ENCODE measurements at regions not wholly inside any gene's neighbourhood (a gene's known extent, or its start where the extent isn't known, plus 50 kb on each side); places are given as distances from the start of the nearest gene placed in this dataset.

DNA sequence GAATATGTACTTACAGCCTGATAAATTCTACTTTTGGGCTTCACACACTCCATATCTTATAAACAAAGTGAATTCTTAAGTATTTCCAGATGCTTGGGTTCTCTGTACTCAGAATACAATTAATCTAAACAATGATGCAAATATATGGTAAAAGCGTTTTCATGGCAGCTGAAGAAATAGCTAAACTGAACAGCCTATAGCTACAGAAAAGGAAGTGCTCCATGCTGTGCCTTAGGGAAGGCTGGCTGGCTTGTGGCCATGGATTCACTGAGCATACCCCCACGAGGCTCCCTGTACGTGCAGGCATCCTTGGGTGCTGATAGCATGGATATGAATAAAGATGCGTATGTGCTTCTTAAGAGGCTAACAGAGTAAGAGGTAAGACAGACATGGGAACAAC lies 264.0 kb downstream of the KLF13 start:
- TF ChIP-seq POLR2A (IDR thresholded peaks at IDR 0.05) (no peak), EP300 (IDR thresholded peaks at IDR 0.05) (no peak), CTCF (IDR thresholded peaks at IDR 0.05) (no peak)
- no peaks in the 10 kb centered on the region for H3K36me3 ChIP-seq
- no peaks in the 10 kb centered on the region for H3K4me1 ChIP-seq
- no peak overlapping the region for H3K4me3 ChIP-seq
- no peaks in the 10 kb centered on the region for H3K9me3 ChIP-seq
- no peak overlapping the region for H3K27ac ChIP-seq
- DNase-seq (ENCODE audit: low spot score in 2 of 2), result no peak
- WGBS, 2 donors, result 50 to 55% methylated on average over 4 of the region's 4 CpGs
- H3K27me3 ChIP-seq, result no peaks in the 10 kb centered on the region

DNA sequence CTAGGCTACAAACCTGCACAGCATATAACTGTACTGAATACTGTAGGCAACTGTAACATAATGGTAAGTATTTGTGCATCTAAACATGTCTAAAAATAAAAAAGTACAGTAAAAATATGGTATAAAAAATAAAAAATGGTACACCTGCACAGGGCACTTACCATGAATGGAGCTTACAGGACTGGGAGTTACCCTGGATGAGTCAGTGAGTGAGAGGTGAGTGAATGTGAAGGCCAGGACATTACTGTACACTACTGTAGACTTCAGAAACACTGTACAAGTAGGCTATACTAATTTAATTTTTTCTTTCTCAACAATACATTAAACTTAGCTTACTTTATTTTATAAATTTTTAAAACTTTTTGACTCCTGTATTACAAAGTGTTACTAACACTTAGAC lies 265.3 kb downstream of the KLF13 start:
- TF ChIP-seq CTCF (IDR thresholded peaks at IDR 0.05) (no peak), EP300 (IDR thresholded peaks at IDR 0.05) (no peak), POLR2A (IDR thresholded peaks at IDR 0.05) (no peak)
- no peak for DNase-seq (ENCODE audit: low spot score in 2 of 2)
- H3K27me3 ChIP-seq, result no peaks in the 10 kb centered on the region
- no peak overlapping the region for H3K27ac ChIP-seq
- H3K4me1 ChIP-seq, result no peaks in the 10 kb centered on the region
- no peak overlapping the region for H3K4me3 ChIP-seq
- H3K36me3 ChIP-seq, result no peaks in the 10 kb centered on the region
- no peaks in the 10 kb centered on the region for H3K9me3 ChIP-seq

DNA sequence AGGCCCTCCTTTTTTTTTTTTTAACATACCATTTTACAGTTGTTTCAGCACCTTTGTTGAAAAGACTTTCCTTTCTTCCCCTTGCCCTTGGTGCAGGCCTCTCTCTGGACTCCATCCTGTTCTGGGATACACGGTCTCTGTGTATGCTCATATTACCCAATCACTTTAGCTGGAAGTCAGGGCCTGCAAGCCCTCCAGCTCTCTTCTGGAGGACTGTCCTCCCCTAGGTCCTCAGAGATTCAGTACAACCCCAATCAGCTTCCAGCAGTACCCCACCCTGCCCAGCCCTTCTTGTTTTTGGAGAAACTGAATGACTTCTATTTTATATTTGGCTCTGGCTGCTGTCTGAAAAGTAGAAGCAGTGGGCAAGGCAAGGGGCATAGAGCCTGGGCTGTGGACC lies 270.8 kb downstream of the KLF13 start:
- WGBS, 2 donors, result 45 to 72% methylated on average over 1 of the region's 1 CpG
- no peak overlapping the region for H3K27ac ChIP-seq
- no peaks in the 10 kb centered on the region for H3K36me3 ChIP-seq
- no peak overlapping the region for H3K4me3 ChIP-seq
- H3K4me1 ChIP-seq, result no peaks in the 10 kb centered on the region
- peaks cover 0 to 11% (median 2%) of the 10 kb centered on the region in 4 donors for H3K9me3 ChIP-seq
- TF ChIP-seq CTCF (IDR thresholded peaks at IDR 0.05), result no peak
- no peak for TF ChIP-seq EP300 (IDR thresholded peaks at IDR 0.05)
- no peak for TF ChIP-seq POLR2A (IDR thresholded peaks at IDR 0.05)
- H3K27me3 ChIP-seq, result no peaks in the 10 kb centered on the region
- DNase-seq (ENCODE audit: low spot score in 2 of 2), result no peak

DNA sequence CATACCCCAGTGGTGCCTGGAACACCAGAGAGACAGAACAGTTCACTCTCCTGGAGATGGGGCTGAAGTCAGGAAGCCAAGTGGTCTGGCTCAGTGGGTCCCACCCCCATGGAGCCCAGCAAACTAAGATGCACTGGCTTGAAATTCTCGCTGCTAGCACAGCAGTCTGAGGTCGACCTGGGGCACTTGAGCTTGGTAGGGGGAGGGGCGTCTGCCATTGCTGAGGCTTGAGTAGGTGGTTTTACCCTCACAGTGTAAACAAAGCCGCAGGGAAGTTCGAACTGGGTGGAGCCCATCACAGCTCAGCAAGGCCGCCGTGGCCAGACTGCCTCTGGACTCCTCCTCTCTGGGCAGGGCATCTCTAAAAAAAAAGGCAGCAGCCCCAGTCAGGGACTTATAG lies 272.0 kb downstream of the KLF13 start:
- no peak for DNase-seq (ENCODE audit: low spot score in 2 of 2)
- no peak for TF ChIP-seq EP300 (IDR thresholded peaks at IDR 0.05)
- no peak for TF ChIP-seq CTCF (IDR thresholded peaks at IDR 0.05)
- no peak for TF ChIP-seq POLR2A (IDR thresholded peaks at IDR 0.05)
- no peak overlapping the region for H3K4me3 ChIP-seq
- H3K27me3 ChIP-seq, result no peaks in the 10 kb centered on the region
- H3K36me3 ChIP-seq, result no peaks in the 10 kb centered on the region
- 5 to 16% methylated on average over 7 of the region's 7 CpGs for WGBS, 2 donors
- no peaks in the 10 kb centered on the region for H3K4me1 ChIP-seq
- H3K9me3 ChIP-seq, result peaks cover 0 to 22% (median 2%) of the 10 kb centered on the region in 4 donors
- H3K27ac ChIP-seq, result no peak overlapping the region

GRCh38 chr15:31605467-31605931 lies 278.9 kb downstream of the KLF13 start:
- Histone ChIP-seq H3K4me1 (no peaks in the 10 kb centered on the region), H3K36me3 (no peaks in the 10 kb centered on the region), H3K27ac (no peak overlapping the region), H3K27me3 (no peaks in the 10 kb centered on the region), H3K9me3 (peaks cover 0 to 28% (median 2%) of the 10 kb centered on the region in 4 donors), H3K4me3 (no peak overlapping the region)
- TF ChIP-seq CTCF (IDR thresholded peaks at IDR 0.05), result no peak
- no peak for TF ChIP-seq POLR2A (IDR thresholded peaks at IDR 0.05)
- no peak for TF ChIP-seq EP300 (IDR thresholded peaks at IDR 0.05)
- no peak for DNase-seq (ENCODE audit: low spot score in 2 of 2)
- 45 to 46% methylated on average over 9 of the region's 9 CpGs for WGBS, 2 donors
